ENCODE measurements at regions not wholly inside any gene's neighbourhood (a gene's known extent, or its start where the extent isn't known, plus 50 kb on each side); places are given as distances from the start of the nearest gene placed in this dataset.

DNA sequence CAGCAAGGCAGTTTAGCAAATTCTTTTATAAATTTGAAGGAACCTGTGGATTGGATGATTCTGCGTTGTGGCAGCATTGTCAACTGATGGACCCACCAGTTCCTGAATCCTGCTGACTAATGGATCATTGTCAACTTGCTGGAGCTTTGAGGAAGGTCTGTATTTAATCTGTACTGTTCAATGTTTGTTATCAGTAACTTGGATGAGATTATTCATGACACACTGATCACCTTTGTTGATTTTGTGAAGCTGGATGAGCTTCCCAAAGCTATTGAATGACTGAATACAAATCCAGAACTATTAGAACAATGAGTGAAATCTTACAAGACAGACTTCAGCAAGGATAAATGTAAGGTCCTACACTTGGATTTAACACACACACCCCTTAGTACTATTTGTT is 101.3 kb downstream of the AQP4 start:
- no peak for ATAC-seq
- TF ChIP-seq, protein P1, sequence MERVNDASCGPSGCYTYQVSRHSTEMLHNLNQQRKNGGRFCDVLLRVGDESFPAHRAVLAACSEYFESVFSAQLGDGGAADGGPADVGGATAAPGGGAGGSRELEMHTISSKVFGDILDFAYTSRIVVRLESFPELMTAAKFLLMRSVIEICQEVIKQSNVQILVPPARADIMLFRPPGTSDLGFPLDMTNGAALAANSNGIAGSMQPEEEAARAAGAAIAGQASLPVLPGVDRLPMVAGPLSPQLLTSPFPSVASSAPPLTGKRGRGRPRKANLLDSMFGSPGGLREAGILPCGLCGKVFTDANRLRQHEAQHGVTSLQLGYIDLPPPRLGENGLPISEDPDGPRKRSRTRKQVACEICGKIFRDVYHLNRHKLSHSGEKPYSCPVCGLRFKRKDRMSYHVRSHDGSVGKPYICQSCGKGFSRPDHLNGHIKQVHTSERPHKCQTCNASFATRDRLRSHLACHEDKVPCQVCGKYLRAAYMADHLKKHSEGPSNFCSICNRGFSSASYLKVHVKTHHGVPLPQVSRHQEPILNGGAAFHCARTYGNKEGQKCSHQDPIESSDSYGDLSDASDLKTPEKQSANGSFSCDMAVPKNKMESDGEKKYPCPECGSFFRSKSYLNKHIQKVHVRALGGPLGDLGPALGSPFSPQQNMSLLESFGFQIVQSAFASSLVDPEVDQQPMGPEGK (CRISPR knock-in tag; IDR thresholded peaks at IDR 0.05; ENCODE audit: borderline replicate concordance) = no peak

DNA sequence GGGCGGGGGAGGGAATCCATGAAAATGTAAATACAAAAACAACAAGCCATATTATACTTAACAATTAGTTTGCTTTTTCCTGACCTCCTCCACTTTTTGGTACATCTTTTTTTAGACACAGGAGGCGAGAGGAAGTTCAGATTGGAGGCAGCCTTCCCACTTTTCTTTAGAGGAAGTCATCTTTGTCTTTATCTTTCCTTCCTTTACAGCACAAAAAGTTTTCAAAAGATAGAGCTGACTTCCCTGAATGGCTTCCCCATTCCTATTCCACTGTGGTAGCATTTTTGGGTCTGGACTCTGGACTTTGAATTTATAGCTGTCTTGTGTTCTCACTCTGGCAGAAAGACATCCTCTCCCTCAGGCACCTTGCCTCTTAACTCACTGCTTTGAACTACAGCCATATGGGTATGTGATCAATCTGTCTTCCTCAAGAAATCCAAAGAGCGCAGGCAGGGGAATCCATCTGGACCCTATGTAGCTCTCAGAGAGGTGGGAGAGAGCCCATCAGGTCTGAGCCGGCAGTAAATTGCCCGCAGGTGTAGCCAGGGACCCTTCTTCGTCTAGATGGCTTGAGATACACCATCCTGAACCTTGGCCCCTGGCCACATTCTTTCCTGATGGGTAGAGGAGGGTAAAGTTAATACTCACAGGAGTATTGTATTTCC is 101.9 kb downstream of the AQP4 start:
- no peak for ATAC-seq
- TF ChIP-seq TCF4 (CRISPR knock-in tag; IDR thresholded peaks at IDR 0.05; ENCODE audit: borderline replicate concordance) = no peak
- TF ChIP-seq, protein P2, sequence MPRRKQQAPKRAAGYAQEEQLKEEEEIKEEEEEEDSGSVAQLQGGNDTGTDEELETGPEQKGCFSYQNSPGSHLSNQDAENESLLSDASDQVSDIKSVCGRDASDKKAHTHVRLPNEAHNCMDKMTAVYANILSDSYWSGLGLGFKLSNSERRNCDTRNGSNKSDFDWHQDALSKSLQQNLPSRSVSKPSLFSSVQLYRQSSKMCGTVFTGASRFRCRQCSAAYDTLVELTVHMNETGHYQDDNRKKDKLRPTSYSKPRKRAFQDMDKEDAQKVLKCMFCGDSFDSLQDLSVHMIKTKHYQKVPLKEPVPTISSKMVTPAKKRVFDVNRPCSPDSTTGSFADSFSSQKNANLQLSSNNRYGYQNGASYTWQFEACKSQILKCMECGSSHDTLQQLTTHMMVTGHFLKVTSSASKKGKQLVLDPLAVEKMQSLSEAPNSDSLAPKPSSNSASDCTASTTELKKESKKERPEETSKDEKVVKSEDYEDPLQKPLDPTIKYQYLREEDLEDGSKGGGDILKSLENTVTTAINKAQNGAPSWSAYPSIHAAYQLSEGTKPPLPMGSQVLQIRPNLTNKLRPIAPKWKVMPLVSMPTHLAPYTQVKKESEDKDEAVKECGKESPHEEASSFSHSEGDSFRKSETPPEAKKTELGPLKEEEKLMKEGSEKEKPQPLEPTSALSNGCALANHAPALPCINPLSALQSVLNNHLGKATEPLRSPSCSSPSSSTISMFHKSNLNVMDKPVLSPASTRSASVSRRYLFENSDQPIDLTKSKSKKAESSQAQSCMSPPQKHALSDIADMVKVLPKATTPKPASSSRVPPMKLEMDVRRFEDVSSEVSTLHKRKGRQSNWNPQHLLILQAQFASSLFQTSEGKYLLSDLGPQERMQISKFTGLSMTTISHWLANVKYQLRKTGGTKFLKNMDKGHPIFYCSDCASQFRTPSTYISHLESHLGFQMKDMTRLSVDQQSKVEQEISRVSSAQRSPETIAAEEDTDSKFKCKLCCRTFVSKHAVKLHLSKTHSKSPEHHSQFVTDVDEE (CRISPR knock-in tag; IDR thresholded peaks at IDR 0.05) = no peak
- TF ChIP-seq ZNF70 (CRISPR knock-in tag; IDR thresholded peaks at IDR 0.05) = no peak
- TF ChIP-seq, protein P1 (CRISPR knock-in tag; IDR thresholded peaks at IDR 0.05; ENCODE audit: borderline replicate concordance) = no peak
- TF ChIP-seq ARNTL (CRISPR knock-in tag; IDR thresholded peaks at IDR 0.05; ENCODE audit: borderline replicate concordance, low read depth) = no peak
- TF ChIP-seq ESRRG (CRISPR knock-in tag; IDR thresholded peaks at IDR 0.05) = no peak
- no peak for TF ChIP-seq ZNF565 (CRISPR knock-in tag; conservative IDR thresholded peaks at IDR 0.05; ENCODE audit: low read depth)
- no peak for TF ChIP-seq ISL1 (CRISPR knock-in tag; IDR thresholded peaks at IDR 0.05)
- TF ChIP-seq, protein P3, sequence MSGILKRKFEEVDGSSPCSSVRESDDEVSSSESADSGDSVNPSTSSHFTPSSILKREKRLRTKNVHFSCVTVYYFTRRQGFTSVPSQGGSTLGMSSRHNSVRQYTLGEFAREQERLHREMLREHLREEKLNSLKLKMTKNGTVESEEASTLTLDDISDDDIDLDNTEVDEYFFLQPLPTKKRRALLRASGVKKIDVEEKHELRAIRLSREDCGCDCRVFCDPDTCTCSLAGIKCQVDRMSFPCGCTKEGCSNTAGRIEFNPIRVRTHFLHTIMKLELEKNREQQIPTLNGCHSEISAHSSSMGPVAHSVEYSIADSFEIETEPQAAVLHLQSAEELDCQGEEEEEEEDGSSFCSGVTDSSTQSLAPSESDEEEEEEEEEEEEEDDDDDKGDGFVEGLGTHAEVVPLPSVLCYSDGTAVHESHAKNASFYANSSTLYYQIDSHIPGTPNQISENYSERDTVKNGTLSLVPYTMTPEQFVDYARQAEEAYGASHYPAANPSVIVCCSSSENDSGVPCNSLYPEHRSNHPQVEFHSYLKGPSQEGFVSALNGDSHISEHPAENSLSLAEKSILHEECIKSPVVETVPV (CRISPR knock-in tag; IDR thresholded peaks at IDR 0.05) = no peak

DNA sequence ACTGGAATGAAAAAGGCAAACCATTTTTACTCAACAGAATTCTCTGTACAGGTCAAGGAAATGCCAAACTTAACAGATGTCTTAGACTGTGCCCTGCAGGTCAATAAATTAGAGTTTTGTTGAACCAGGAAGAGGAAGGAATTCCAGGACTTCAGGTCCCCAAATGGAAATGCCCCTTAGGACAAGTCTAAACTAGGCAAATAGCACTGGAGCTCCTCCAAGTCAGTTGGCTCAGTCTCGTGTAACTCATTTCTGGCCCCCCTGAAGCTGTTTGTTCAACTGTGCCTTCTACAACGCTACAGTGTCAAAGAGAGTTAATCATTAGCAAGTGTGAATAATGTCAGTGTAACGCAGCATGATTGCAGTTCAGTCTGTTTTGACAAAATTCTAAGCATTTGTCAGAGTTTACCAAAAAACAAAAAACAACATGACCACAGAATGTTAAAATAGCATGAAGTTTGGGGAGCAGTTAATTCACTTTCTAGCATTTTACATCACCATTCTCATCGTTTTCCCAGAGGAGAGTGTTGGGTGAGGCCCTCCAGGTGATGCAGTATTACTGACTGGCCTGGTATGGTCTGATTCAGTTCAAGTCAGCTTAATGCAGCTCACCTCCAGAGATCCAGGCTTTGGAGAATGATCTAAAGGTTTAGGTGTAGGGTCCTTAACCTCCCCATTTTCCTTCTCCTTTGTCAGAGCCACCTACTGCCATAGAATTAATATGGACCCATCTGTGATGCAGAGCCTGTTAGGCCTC is 108.1 kb downstream of the AQP4 start:
- TF ChIP-seq CSDC2 (CRISPR knock-in tag; IDR thresholded peaks at IDR 0.05) = no peak
- TF ChIP-seq ESRRG (CRISPR knock-in tag; IDR thresholded peaks at IDR 0.05) = no peak
- TF ChIP-seq, protein P4, sequence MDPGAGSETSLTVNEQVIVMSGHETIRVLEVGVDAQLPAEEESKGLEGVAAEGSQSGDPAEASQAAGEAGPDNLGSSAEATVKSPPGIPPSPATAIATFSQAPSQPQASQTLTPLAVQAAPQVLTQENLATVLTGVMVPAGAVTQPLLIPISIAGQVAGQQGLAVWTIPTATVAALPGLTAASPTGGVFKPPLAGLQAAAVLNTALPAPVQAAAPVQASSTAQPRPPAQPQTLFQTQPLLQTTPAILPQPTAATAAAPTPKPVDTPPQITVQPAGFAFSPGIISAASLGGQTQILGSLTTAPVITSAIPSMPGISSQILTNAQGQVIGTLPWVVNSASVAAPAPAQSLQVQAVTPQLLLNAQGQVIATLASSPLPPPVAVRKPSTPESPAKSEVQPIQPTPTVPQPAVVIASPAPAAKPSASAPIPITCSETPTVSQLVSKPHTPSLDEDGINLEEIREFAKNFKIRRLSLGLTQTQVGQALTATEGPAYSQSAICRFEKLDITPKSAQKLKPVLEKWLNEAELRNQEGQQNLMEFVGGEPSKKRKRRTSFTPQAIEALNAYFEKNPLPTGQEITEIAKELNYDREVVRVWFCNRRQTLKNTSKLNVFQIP (CRISPR knock-in tag; IDR thresholded peaks at IDR 0.05; ENCODE audit: borderline replicate concordance, low read depth) = no peak
- TF ChIP-seq ZNF8 (CRISPR knock-in tag; IDR thresholded peaks at IDR 0.05) = no peak
- TF ChIP-seq ZC3H10 (CRISPR knock-in tag; IDR thresholded peaks at IDR 0.05) = no peak
- no peak for TF ChIP-seq ISL1 (CRISPR knock-in tag; IDR thresholded peaks at IDR 0.05)
- no peak for TF ChIP-seq RARB (CRISPR knock-in tag; IDR thresholded peaks at IDR 0.05)
- TF ChIP-seq ARNTL (CRISPR knock-in tag; IDR thresholded peaks at IDR 0.05; ENCODE audit: borderline replicate concordance, low read depth) = no peak
- TF ChIP-seq, protein P1 (CRISPR knock-in tag; IDR thresholded peaks at IDR 0.05; ENCODE audit: borderline replicate concordance) = no peak
- no peak for TF ChIP-seq BACH2 (CRISPR knock-in tag; IDR thresholded peaks at IDR 0.05; ENCODE audit: borderline replicate concordance)
- no peak for TF ChIP-seq PPARA (CRISPR knock-in tag; IDR thresholded peaks at IDR 0.05; ENCODE audit: borderline replicate concordance)
- no peak for TF ChIP-seq ZNF70 (CRISPR knock-in tag; IDR thresholded peaks at IDR 0.05)
- TF ChIP-seq, protein P2 (CRISPR knock-in tag; IDR thresholded peaks at IDR 0.05) = no peak
- no peak for ATAC-seq
